HG02884 (cell line): ENCODE measurements at regions not wholly inside any gene's neighbourhood (a gene's known extent, or its start where the extent isn't known, plus 50 kb on each side); places are given as distances from the start of the nearest gene placed in this dataset.

Experiments
- ATAC-seq: cut with Tn5 transposase; IDR thresholded peaks from one replicate; pipeline ENCODE4 v1.9.1; 2021; ENCODE audit warnings: mild to moderate bottlenecking, moderate library complexity; ENCODE audit not compliant: unreplicated experiment

GRCh38 chr10:111967547-111967946 is 216.0 kb downstream of the GPAM start:
- no peak for ATAC-seq

- ATAC-seq: no peak
Observed at GRCh38 chr10:111968647-111969046, 214.9 kb downstream of the GPAM start.

- ATAC-seq: no peak
Observed at GRCh38 chr10:111970111-111970510, 213.5 kb downstream of the GPAM start.

GRCh38 chr10:111972109-111972508 is 211.5 kb downstream of the GPAM start:
- no peak for ATAC-seq

- no peak for ATAC-seq
Observed at GRCh38 chr10:111973306-111973705, 210.3 kb downstream of the GPAM start.

GRCh38 chr10:111973826-111974225 is 209.7 kb downstream of the GPAM start:
- ATAC-seq: no peak

- no peak for ATAC-seq
Observed at GRCh38 chr10:111974325-111974724, 209.2 kb downstream of the GPAM start.

GRCh38 chr10:111976557-111976956 is 207.0 kb downstream of the GPAM start:
- no peak for ATAC-seq

GRCh38 chr10:111984057-111984456 is 199.5 kb downstream of the GPAM start:
- no peak for ATAC-seq

GRCh38 chr10:111986079-111986478 is 197.5 kb downstream of the GPAM start:
- no peak for ATAC-seq

- no peak for ATAC-seq
Observed at GRCh38 chr10:111988646-111989045, 194.9 kb downstream of the GPAM start.

GRCh38 chr10:111989136-111989911 is 194.2 kb downstream of the GPAM start:
- ATAC-seq: no peak

GRCh38 chr10:111990734-111991133 is 192.8 kb downstream of the GPAM start:
- ATAC-seq: no peak

GRCh38 chr10:111993321-111993720 is 190.2 kb downstream of the GPAM start:
- no peak for ATAC-seq

GRCh38 chr10:111993872-111994426 is 189.6 kb downstream of the GPAM start:
- ATAC-seq: no peak

GRCh38 chr10:111996103-111996502 is 187.5 kb downstream of the GPAM start:
- ATAC-seq: peak; percentile 99

GRCh38 chr10:111998728-111999127 is 184.8 kb downstream of the GPAM start:
- ATAC-seq: no peak

- no peak for ATAC-seq
Observed at GRCh38 chr10:111999205-111999914, 184.2 kb downstream of the GPAM start.

- no peak for ATAC-seq
Observed at GRCh38 chr10:111999915-112000302, 183.7 kb downstream of the GPAM start.

GRCh38 chr10:112000466-112000865 is 183.1 kb downstream of the GPAM start:
- no peak for ATAC-seq

- ATAC-seq: no peak
Observed at GRCh38 chr10:112002206-112002605, 181.4 kb downstream of the GPAM start.

GRCh38 chr10:112004075-112004474 is 179.5 kb downstream of the GPAM start:
- ATAC-seq: no peak
